Astrocyte (in vitro differentiated cells and primary cell): ENCODE measurements at regions not wholly inside any gene's neighbourhood (a gene's known extent, or its start where the extent isn't known, plus 50 kb on each side); places are given as distances from the start of the nearest gene placed in this dataset.

Experiments used
- DNase-seq: peaks from one replicate; pipeline ENCODE4 v3.0.0-alpha.2; 2010; ENCODE audit warnings: low read depth
- FAIRE-seq: peaks from 2 replicates; lab custom pipeline; 2011; peaks lifted over from hg19 to GRCh38; lab: Jason Lieb, UNC
- H2AFZ ChIP-seq: 2 replicates; pipeline ENCODE4 v1.6.0; 2012; ENCODE audit warnings: low read depth, low read length, inconsistent platforms
- H3K27ac ChIP-seq: 2 replicates; pipeline ENCODE4 v1.5.1; 2011; ENCODE audit warnings: low read depth, low read length, inconsistent platforms
- H3K27me3 ChIP-seq: 2 replicates; pipeline ENCODE4 v1.6.0; 2011; ENCODE audit warnings: low read length, inconsistent platforms; ENCODE audit not compliant: insufficient read depth
- H3K36me3 ChIP-seq: 2 replicates; pipeline ENCODE4 v1.5.1; 2011; ENCODE audit warnings: low read length, inconsistent platforms; ENCODE audit not compliant: insufficient read depth
- H3K4me1 ChIP-seq: 2 replicates; pipeline ENCODE4 v1.5.1; 2011; ENCODE audit warnings: low read length, inconsistent platforms; ENCODE audit not compliant: insufficient read depth
- H3K4me2 ChIP-seq: 2 replicates; pipeline ENCODE4 v1.6.0; 2012; ENCODE audit warnings: low read length, inconsistent platforms
- H3K4me3 ChIP-seq: 2 replicates; pipeline ENCODE4 v1.5.1; 2011; ENCODE audit warnings: low read depth, mild to moderate bottlenecking, low read length, inconsistent platforms; ENCODE audit not compliant: insufficient read depth
- H3K79me2 ChIP-seq: 2 replicates; pipeline ENCODE4 v1.6.0; 2012; ENCODE audit warnings: mild to moderate bottlenecking, low read length, inconsistent platforms; ENCODE audit not compliant: insufficient read depth
- H3K9ac ChIP-seq: 2 replicates; pipeline ENCODE4 v1.6.0; 2012; ENCODE audit warnings: mild to moderate bottlenecking, low read length, inconsistent platforms
- H3K9me3 ChIP-seq: 2 replicates; pipeline ENCODE4 v1.5.1; 2012; ENCODE audit warnings: low read depth, mild to moderate bottlenecking, low read length, inconsistent platforms; ENCODE audit not compliant: insufficient read depth
- H4K20me1 ChIP-seq: 2 replicates; pipeline ENCODE4 v1.6.0; 2012; ENCODE audit warnings: low read length, inconsistent platforms; ENCODE audit not compliant: insufficient read depth
- H3K27ac Mint-ChIP-seq: one replicate; pipeline ENCODE4 v1.8.0; 2021; ENCODE audit warnings: mild to moderate bottlenecking, mixed read lengths; ENCODE audit not compliant: unreplicated experiment
- H3K27me3 Mint-ChIP-seq: one replicate; pipeline ENCODE4 v1.8.0; 2021; ENCODE audit warnings: low read depth, mixed read lengths; ENCODE audit not compliant: unreplicated experiment
- H3K36me3 Mint-ChIP-seq: one replicate; pipeline ENCODE4 v1.8.0; 2021; ENCODE audit warnings: low read depth, mixed read lengths; ENCODE audit not compliant: unreplicated experiment
- H3K4me1 Mint-ChIP-seq: one replicate; pipeline ENCODE4 v1.8.0; 2021; ENCODE audit warnings: low read depth, mixed read lengths; ENCODE audit not compliant: unreplicated experiment
- H3K4me3 Mint-ChIP-seq: one replicate; pipeline ENCODE4 v1.8.0; 2021; ENCODE audit warnings: mild to moderate bottlenecking, moderate library complexity, mixed read lengths; ENCODE audit not compliant: unreplicated experiment
- H3K9me3 Mint-ChIP-seq: one replicate; pipeline ENCODE4 v1.8.0; 2021; ENCODE audit warnings: mild to moderate bottlenecking, mixed read lengths; ENCODE audit not compliant: unreplicated experiment
- EZH2 ChIP-seq: IDR thresholded peaks from 2 replicates; pipeline ENCODE4 v1.6.1; 2012; ENCODE audit warnings: mild to moderate bottlenecking, low read length, inconsistent platforms; ENCODE audit not compliant: insufficient read depth
- TF ChIP-seq, protein P1 (sequence below): IDR thresholded peaks from 2 replicates; pipeline ENCODE4 v1.5.1; 2011; ENCODE audit warnings: low read depth, mild to moderate bottlenecking, inconsistent platforms, low read length, moderate library complexity; ENCODE audit not compliant: insufficient read depth

DNA sequence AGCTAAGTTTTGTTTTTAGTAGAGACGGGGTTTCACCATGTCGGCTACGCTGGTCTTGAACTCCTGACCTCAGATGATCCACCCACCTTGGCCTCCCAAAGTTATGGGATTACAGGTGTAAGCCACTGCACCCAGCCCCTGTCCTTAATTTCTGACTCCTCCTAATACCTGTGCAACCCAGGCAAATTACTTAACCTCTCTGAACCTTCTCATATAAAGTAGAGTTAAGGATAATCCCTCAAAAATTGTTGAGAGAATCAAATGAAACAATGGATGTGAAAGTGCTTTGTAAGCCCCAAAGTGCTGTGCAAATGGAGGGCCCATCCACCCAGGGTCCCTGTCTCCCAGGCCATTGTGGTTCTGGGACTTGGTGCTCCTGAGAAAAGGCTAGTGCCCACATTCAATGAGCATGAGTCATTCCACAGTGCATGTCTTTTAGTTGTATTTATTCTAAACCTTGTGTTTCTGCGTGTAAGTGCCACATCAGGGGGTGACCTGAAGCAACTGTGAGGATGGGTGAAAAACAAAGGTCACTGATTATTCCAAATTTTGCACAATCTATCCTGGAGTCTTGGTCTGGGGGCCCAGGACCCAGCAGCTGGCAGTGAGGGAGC, 61.4 kb upstream of the PTPRJ start:
- H3K4me3 Mint-ChIP-seq: peak overlapping the region; percentile 31
- H3K4me1 Mint-ChIP-seq: peaks cover 20% of the 10 kb centered on the region
- H4K20me1 ChIP-seq: no peaks in the 10 kb centered on the region
- H3K9ac ChIP-seq: no peak overlapping the region
- DNase-seq: peak; percentile 50
- H3K27me3 Mint-ChIP-seq: no peaks in the 10 kb centered on the region
- H3K36me3 ChIP-seq: no peaks in the 10 kb centered on the region
- no peaks in the 10 kb centered on the region for H3K79me2 ChIP-seq
- H3K27me3 ChIP-seq: no peaks in the 10 kb centered on the region
- no peaks in the 10 kb centered on the region for H3K9me3 ChIP-seq
- FAIRE-seq: no peak
- no peak overlapping the region for H3K4me3 ChIP-seq
- TF ChIP-seq, protein P1, sequence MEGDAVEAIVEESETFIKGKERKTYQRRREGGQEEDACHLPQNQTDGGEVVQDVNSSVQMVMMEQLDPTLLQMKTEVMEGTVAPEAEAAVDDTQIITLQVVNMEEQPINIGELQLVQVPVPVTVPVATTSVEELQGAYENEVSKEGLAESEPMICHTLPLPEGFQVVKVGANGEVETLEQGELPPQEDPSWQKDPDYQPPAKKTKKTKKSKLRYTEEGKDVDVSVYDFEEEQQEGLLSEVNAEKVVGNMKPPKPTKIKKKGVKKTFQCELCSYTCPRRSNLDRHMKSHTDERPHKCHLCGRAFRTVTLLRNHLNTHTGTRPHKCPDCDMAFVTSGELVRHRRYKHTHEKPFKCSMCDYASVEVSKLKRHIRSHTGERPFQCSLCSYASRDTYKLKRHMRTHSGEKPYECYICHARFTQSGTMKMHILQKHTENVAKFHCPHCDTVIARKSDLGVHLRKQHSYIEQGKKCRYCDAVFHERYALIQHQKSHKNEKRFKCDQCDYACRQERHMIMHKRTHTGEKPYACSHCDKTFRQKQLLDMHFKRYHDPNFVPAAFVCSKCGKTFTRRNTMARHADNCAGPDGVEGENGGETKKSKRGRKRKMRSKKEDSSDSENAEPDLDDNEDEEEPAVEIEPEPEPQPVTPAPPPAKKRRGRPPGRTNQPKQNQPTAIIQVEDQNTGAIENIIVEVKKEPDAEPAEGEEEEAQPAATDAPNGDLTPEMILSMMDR: no peak
- no peak for TF ChIP-seq EZH2
- peak overlapping the region; percentile 54 for H3K27ac Mint-ChIP-seq
- H3K9me3 Mint-ChIP-seq: no peaks in the 10 kb centered on the region
- H3K27ac ChIP-seq: no peak overlapping the region
- peaks cover 20% of the 10 kb centered on the region for H3K4me1 ChIP-seq
- no peak overlapping the region for H2AFZ ChIP-seq
- H3K4me2 ChIP-seq: peak overlapping the region; percentile 43
- no peaks in the 10 kb centered on the region for H3K36me3 Mint-ChIP-seq

DNA sequence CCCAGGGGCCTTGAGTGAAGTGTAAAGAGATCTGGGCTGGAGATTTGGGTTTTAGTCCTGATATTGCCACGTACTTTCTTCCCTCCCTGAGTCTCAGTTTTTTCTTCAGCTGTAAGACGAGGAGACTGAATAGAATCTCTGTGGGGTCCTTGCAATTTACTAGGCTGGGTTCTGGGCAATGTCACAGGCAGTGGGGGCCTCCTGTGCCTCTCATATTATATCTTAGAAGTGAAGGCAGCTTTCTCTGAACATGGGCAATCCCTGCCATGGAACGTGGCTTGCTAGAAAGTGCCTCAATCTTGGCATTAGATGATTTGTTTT, 62.0 kb upstream of the PTPRJ start:
- Histone ChIP-seq H2AFZ (peak overlapping the region; percentile 21), H3K4me2 (peak overlapping the region; percentile 52), H3K4me1 (peaks cover 15% of the 10 kb centered on the region), H3K79me2 (no peaks in the 10 kb centered on the region), H3K27ac (no peak overlapping the region), H3K9ac (no peak overlapping the region), H3K9me3 (no peaks in the 10 kb centered on the region), H3K36me3 (no peaks in the 10 kb centered on the region), H3K27me3 (no peaks in the 10 kb centered on the region), H4K20me1 (no peaks in the 10 kb centered on the region), H3K4me3 (no peak overlapping the region)
- Mint-ChIP-seq H3K27me3 (no peaks in the 10 kb centered on the region), H3K4me1 (peaks cover 20% of the 10 kb centered on the region), H3K9me3 (no peaks in the 10 kb centered on the region), H3K27ac (no peak overlapping the region), H3K4me3 (no peak overlapping the region), H3K36me3 (no peaks in the 10 kb centered on the region)
- FAIRE-seq (no peak), DNase-seq (no peak)
- TF ChIP-seq, protein P1: no peak
- no peak for TF ChIP-seq EZH2

DNA sequence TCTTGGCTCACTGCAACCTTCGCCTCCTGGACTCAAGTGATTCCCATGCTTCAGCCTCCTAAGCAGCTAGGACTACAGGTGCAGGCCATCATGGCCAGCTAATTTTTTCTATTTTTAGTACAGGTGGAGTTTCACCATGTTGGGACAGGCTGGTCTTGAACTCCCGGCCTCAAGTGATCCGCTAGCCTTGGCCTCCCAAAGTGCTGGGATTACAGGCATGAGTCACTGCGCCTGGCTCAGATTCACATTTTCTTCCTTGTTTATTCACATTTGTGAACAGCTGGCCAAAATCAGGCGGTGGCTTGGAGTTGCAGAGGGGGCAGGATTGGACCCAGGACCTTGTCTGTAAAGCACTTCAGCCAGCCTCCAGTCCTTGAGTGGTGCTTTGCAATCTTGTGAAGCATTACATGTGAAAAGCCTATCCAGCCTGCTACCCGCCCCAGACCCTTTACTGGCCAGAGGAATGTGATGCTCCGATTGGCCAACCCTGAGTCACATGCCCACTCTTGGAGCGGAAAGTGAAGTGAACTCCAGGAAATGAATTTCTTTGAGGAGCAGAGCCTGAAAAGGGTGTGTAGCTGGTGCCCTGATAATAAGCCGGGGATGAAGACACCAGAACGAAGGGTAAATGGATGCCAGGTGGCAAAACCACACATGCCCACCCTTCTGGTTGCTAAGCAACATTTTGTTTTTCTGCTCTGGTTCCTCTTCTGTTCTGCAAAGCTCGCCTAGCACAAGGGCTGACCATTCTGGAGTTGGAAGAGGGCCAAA, 62.6 kb upstream of the PTPRJ start:
- Histone ChIP-seq H3K36me3 (no peaks in the 10 kb centered on the region), H3K27ac (no peak overlapping the region), H3K79me2 (no peaks in the 10 kb centered on the region), H3K4me1 (peaks cover 15% of the 10 kb centered on the region), H3K4me3 (no peak overlapping the region), H3K9me3 (no peaks in the 10 kb centered on the region), H4K20me1 (no peaks in the 10 kb centered on the region), H3K27me3 (no peaks in the 10 kb centered on the region), H3K4me2 (peak overlapping the region; percentile 52), H3K9ac (no peak overlapping the region), H2AFZ (peak overlapping the region; percentile 21)
- no peak for FAIRE-seq
- Mint-ChIP-seq H3K27me3 (no peaks in the 10 kb centered on the region), H3K36me3 (no peaks in the 10 kb centered on the region), H3K9me3 (no peaks in the 10 kb centered on the region), H3K4me1 (peaks cover 20% of the 10 kb centered on the region), H3K4me3 (no peak overlapping the region), H3K27ac (no peak overlapping the region)
- no peak for TF ChIP-seq EZH2
- TF ChIP-seq, protein P1: no peak
- DNase-seq: peak; percentile 94
